AG10803 (cell line): ENCODE measurements at regions not wholly inside any gene's neighbourhood (a gene's known extent, or its start where the extent isn't known, plus 50 kb on each side); places are given as distances from the start of the nearest gene placed in this dataset.

Source experiments
- DNase-seq: peaks from one replicate; pipeline ENCODE4 v3.0.0; 2010; ENCODE audit warnings: low read depth
- H3K4me3 ChIP-seq: 2 replicates; pipeline ENCODE4 v1.5.1; 2011; ENCODE audit warnings: mild to moderate bottlenecking, low read length, control low read depth
- TF ChIP-seq, protein P1 (sequence below): conservative IDR thresholded peaks from 2 replicates; pipeline ENCODE4 v1.5.1; 2011; ENCODE audit warnings: mild to moderate bottlenecking, low read length, control low read depth, inconsistent platforms

- TF ChIP-seq, protein P1, sequence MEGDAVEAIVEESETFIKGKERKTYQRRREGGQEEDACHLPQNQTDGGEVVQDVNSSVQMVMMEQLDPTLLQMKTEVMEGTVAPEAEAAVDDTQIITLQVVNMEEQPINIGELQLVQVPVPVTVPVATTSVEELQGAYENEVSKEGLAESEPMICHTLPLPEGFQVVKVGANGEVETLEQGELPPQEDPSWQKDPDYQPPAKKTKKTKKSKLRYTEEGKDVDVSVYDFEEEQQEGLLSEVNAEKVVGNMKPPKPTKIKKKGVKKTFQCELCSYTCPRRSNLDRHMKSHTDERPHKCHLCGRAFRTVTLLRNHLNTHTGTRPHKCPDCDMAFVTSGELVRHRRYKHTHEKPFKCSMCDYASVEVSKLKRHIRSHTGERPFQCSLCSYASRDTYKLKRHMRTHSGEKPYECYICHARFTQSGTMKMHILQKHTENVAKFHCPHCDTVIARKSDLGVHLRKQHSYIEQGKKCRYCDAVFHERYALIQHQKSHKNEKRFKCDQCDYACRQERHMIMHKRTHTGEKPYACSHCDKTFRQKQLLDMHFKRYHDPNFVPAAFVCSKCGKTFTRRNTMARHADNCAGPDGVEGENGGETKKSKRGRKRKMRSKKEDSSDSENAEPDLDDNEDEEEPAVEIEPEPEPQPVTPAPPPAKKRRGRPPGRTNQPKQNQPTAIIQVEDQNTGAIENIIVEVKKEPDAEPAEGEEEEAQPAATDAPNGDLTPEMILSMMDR: no peak
- no peak overlapping the region for H3K4me3 ChIP-seq
- DNase-seq: no peak
Measured at GRCh38 chr16:85497622-85498314, 115.4 kb upstream of the GSE1 start.

DNA sequence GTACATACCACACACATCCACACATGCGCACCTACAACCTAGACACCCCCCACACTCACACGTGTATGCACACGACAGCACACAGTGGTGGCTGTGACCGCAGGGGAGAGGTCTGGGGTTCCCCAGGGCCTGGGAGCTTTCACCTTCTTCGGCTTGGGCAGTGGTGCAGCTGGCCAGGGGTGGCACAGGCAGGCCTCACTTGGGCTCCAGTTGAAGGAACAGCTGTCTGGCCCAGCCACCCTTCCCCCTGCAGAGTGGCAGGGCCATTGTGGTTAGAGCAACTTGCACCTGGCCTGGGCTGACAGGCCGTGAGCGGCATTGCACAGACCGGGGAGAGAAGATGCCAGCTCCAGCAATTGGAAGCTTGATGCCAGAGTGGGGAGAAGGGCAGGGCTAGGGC, 114.5 kb upstream of the GSE1 start:
- H3K4me3 ChIP-seq: no peak overlapping the region
- TF ChIP-seq, protein P1: no peak
- DNase-seq: no peak

DNA sequence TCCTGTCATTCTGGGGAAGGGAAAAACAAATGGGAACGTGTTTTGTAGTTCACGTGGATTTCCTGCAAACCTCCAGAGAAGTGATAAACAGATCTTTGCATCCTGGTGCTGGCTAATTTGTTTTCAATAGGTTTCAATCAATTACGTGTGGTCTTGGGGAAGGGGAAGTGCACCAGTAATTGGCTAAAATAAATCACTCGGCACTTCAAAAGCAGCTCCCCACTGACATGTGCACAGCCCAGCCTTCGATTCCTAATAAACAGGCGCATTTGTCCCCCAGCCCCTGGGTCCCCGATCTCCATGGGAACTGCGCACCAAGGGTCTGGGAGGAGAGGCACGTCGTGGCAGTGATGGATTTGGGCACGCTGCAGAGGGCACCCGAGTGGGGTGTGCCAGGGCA, 112.9 kb upstream of the GSE1 start:
- H3K4me3 ChIP-seq: no peak overlapping the region
- no peak for DNase-seq
- TF ChIP-seq, protein P1: no peak

GRCh38 chr16:85501900-85502299, 111.2 kb upstream of the GSE1 start:
- TF ChIP-seq, protein P1: no peak
- no peak for DNase-seq
- no peak overlapping the region for H3K4me3 ChIP-seq

DNA sequence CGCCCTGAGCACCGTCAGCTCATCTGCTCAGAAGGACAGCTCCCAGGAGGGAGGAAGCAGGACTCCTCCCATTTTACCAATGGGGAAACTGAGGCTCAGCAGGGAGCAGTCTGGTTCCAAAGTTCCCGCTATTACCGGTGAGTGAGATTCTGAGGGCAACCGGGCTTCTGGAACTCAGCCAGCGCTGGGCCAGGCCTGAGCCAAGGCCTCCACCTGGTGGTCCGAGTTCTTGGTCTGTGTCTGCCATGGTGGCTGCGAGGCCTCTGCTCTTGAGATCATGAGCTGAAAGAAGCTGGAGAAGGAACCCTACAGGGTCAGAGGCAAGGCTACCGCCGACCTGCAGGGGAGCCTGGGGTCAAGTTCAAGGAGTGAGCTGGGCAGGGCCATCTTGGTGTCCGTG, 110.8 kb upstream of the GSE1 start:
- no peak overlapping the region for H3K4me3 ChIP-seq
- TF ChIP-seq, protein P1: no peak
- no peak for DNase-seq

DNA sequence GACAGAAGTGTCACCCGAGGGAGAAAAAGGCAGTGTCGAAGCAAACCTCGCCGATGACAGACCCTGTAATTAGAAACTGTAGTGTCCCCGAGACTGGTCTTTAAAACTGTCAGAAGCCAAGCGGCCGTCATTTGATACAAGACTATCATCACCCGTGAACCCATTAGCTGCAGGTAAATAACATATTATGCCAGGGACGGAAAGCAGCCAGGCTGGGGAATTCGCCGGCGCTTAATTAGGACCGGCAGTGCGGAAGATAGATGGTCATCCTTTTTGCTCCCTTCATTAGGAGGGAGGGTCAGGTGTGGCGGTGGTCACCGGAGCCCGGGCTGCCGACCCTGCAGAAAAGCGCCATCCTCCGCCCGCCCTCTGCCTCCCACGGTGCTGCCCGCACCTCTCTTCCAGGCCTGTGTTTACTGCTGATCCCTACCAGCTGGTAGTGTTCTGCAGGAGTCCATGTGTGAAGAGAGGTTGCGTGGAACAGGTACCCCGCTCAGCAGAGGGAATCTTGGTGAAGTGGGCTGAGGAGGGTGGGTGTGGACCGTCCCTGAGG, 109.4 kb upstream of the GSE1 start:
- no peak for DNase-seq
- no peak overlapping the region for H3K4me3 ChIP-seq
- TF ChIP-seq, protein P1: no peak

DNA sequence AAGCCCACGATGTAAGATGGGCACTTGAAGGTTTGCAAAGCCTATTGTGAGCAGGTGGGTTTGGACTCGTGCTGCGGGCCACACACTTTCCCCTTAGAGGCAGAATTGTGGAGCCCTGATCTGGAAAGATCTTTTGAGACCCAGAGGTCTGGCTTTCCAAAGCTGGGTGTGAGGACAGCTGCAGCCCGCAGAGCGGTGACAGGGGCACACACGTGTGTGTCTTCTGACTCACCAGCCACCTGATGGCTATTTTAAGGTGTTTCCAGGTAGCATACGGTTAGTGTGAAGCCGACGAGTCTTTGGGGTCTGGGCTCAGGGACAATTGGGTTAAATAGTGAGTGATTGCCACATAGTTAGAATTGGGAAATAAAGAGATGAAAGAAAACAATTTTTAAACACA, 108.9 kb upstream of the GSE1 start:
- TF ChIP-seq, protein P1: no peak
- no peak overlapping the region for H3K4me3 ChIP-seq
- DNase-seq: no peak
